Brain microvascular endothelial cell (primary cell): ENCODE measurements at regions not wholly inside any gene's neighbourhood (a gene's known extent, or its start where the extent isn't known, plus 50 kb on each side); places are given as distances from the start of the nearest gene placed in this dataset.

Experiments used
- DNase-seq: peaks from one replicate; pipeline ENCODE4 v3.0.0-alpha.2; 2020
- H3K27ac ChIP-seq: fragments of 250-450 bp; sonication (Bioruptor Pico); 2 replicates; pipeline ENCODE4 v1.5.1; 2020; ENCODE audit warnings: mild to moderate bottlenecking, moderate library complexity
- H3K27me3 ChIP-seq: fragments of 250-450 bp; sonication (Bioruptor Pico); replicated peaks from 2 replicates; pipeline ENCODE4 v1.5.1; 2020; ENCODE audit warnings: mild to moderate bottlenecking
- H3K36me3 ChIP-seq: fragments of 250-450 bp; sonication (Bioruptor Pico); replicated peaks from 2 replicates; pipeline ENCODE4 v1.5.1; 2020; ENCODE audit warnings: mild to moderate bottlenecking
- H3K4me3 ChIP-seq: 2 replicates; pipeline ENCODE4 v1.5.1; 2011; ENCODE audit warnings: low read depth, mild to moderate bottlenecking, control low read depth, low read length, moderate library complexity
- in situ Hi-C: cut with HindIII; loops from 2 replicates; pipeline ENCODE4 v1.10.0; 2017; ENCODE audit warnings: low sequenced_read_pairs, low pct_ligation_motif_present
- TF ChIP-seq, protein P1 (sequence below): IDR thresholded peaks from 2 replicates; pipeline ENCODE4 v1.5.1; 2011; ENCODE audit warnings: low read depth, mild to moderate bottlenecking, moderate library complexity, low read length, control low read depth, inconsistent platforms; ENCODE audit errors: missing control alignments

DNA sequence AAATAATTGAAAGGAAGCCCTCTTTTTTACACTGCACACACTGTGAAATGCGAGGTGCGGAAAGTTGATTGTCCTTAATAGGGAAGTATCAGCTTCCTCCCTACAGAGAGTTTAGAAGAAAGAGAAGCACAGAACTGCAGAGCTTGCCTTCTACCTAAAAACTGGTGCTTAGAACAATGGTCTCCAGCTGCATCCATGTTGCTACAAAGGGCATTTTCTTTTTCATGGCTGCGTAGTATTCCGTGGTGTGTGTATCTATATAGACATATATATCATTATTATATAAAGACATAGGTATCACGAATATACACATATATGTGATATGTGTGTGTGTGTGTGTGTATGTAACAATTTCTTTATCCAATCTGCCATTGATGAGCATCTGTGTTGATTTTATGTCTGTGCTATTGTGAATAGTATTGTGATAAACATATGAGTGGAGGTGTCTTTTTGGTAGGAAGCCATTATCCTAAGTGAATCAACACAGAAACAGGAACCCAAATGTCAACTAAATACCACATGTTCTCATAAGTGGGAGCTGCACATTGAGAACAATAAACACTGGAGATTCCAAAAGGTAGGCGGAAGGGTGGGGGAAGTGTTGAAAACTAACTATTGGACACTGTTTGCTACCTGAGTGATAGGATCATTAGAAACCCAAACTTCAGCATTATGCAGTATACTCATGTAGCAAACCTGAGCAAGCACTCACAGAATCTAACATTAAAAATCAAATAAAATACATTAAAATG is 290.0 kb upstream of the RUNX1 start:
- no peak overlapping the region for H3K27ac ChIP-seq
- H3K36me3 ChIP-seq = no peaks in the 10 kb centered on the region
- DNase-seq = no peak
- TF ChIP-seq, protein P1, sequence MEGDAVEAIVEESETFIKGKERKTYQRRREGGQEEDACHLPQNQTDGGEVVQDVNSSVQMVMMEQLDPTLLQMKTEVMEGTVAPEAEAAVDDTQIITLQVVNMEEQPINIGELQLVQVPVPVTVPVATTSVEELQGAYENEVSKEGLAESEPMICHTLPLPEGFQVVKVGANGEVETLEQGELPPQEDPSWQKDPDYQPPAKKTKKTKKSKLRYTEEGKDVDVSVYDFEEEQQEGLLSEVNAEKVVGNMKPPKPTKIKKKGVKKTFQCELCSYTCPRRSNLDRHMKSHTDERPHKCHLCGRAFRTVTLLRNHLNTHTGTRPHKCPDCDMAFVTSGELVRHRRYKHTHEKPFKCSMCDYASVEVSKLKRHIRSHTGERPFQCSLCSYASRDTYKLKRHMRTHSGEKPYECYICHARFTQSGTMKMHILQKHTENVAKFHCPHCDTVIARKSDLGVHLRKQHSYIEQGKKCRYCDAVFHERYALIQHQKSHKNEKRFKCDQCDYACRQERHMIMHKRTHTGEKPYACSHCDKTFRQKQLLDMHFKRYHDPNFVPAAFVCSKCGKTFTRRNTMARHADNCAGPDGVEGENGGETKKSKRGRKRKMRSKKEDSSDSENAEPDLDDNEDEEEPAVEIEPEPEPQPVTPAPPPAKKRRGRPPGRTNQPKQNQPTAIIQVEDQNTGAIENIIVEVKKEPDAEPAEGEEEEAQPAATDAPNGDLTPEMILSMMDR = no peak
- in situ Hi-C loops = no loop called here
- no peaks in the 10 kb centered on the region for H3K27me3 ChIP-seq
- no peak overlapping the region for H3K4me3 ChIP-seq

DNA sequence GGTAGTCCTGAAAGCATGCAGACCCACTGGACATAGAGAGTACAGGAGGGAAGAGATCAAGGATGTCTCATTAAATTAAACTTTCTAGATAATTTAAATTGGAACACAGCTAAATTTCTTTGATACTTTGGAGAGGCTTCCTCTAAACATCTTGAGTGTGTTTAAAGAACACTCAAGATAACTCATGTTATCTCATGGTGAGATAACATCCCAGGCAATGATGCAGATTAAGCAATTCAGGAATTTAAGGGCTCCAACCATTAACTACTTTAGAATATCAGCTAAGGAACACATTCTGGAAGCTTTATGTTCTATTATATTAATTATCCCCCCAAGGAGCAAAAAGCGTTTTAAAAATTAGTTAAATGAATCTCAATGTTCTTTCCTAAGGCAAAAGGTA is 289.2 kb upstream of the RUNX1 start:
- in situ Hi-C loops = no loop called here

DNA sequence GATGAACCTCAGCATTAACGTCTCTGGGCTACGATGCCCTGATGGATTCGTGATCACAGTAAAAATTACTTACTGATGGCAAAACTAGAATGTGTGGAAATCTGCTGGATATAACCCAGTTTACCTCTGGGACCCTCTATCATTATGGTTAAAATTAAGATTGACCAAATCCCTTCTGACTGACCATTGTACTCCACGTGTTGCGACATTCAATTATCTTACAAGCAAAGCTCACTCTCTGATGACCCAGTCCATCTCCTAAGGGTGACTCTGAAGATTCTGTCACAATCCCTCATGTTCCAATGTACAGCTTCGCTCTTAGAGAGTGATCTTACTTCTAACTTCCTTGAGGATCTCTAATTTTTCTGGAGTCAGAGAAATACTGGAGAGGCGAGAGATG is 288.5 kb upstream of the RUNX1 start:
- H3K36me3 ChIP-seq = no peaks in the 10 kb centered on the region
- H3K27ac ChIP-seq = no peak overlapping the region
- no peak overlapping the region for H3K4me3 ChIP-seq
- TF ChIP-seq, protein P1 = no peak
- no peaks in the 10 kb centered on the region for H3K27me3 ChIP-seq
- in situ Hi-C loops = no loop called here
- DNase-seq = no peak

More for the DNA sequence above, 289.2 kb upstream of the RUNX1 start:
- Histone ChIP-seq H3K36me3 (no peaks in the 10 kb centered on the region), H3K27me3 (no peaks in the 10 kb centered on the region), H3K4me3 (no peak overlapping the region), H3K27ac (no peak overlapping the region)
- no peak for DNase-seq
- TF ChIP-seq, protein P1 = no peak

DNA sequence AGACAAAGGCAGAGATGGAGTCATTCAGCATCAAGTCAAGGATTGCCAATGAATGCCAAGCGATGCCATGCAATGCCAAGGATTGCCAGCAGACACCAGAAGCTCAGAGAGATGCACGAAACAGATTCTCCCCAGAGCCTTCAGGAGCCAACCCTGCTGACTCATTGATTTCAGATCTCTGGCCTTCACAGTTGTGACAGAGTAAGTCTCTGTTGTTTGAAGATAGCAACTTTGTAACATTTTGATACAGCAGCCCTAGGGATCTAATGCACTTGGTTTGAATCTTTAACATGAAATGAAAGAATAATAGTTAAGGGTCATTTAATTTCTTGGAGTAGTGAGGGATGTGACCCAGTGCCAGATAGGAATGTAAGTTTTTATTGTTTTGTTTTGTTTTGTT is 287.4 kb upstream of the RUNX1 start:
- Histone ChIP-seq H3K27ac (no peak overlapping the region), H3K27me3 (no peaks in the 10 kb centered on the region), H3K4me3 (no peak overlapping the region), H3K36me3 (no peaks in the 10 kb centered on the region)
- TF ChIP-seq, protein P1 = no peak
- in situ Hi-C loops = no loop called here
- no peak for DNase-seq

DNA sequence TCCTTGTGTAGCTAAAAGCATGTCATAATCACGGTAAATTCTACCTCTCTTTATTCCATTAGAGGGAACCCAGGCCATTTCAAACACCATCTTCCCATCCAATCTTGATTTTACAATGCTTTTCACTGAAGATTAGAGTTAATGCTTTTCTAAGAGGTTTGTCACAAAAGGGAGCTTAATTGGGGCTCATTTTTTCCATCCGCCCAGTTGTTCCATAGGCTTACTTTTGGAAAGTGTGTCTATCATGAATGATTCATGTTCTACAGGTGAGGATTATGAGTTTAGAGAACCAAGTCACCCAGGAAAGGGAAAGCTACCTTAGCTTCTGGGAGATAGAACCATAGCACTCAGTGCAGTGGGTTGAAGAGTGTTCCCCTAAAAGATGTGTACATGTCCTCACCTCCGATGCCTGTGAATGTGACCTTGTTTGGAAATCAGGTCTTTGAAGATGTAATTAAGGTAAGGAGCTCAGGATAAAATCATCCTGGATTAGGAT is 286.9 kb upstream of the RUNX1 start:
- TF ChIP-seq, protein P1 = no peak
- Histone ChIP-seq H3K27ac (no peak overlapping the region), H3K4me3 (no peak overlapping the region), H3K27me3 (no peaks in the 10 kb centered on the region), H3K36me3 (no peaks in the 10 kb centered on the region)
- in situ Hi-C loops = no loop called here
- no peak for DNase-seq
